Ovary (tissue), 7 donors: ENCODE measurements at regions not wholly inside any gene's neighbourhood (a gene's known extent, or its start where the extent isn't known, plus 50 kb on each side); places are given as distances from the start of the nearest gene placed in this dataset.

Experiments
- DNase-seq, 5 donors: peaks; one replicate each; pipeline ENCODE4 v3.0.0-alpha.2; 2019 to 2020
- H3K27ac ChIP-seq, 2 donors: fragments of 200-600 bp; one replicate each; pipeline versions ENCODE4 v1.5.1 to v1.8.0; 2019 to 2022
- H3K27me3 ChIP-seq: fragments of 200-600 bp; one replicate; pipeline ENCODE4 v1.8.0; 2022
- H3K36me3 ChIP-seq: fragments of 200-600 bp; sonication (generic); one replicate; pipeline ENCODE4 v1.5.1; 2019
- H3K4me1 ChIP-seq: one replicate; pipeline ENCODE4 v1.8.1; 2013; ENCODE audit warnings: mild to moderate bottlenecking, moderate library complexity; ENCODE audit not compliant: insufficient read depth
- H3K4me3 ChIP-seq: fragments of 200-600 bp; sonication (generic); one replicate; pipeline ENCODE4 v1.5.1; 2017
- H3K9me3 ChIP-seq, 2 donors: fragments of 200-600 bp in 1 of 2; sonication (generic) in 1 of 2; one replicate each; pipeline versions ENCODE4 v1.5.1 to v1.8.1; 2013 to 2019; ENCODE audit warnings: mild to moderate bottlenecking in 1 of 2, moderate library complexity in 1 of 2
- CTCF ChIP-seq, 3 donors: fragments of 450-650 bp in 2 of 3; fragments of 200-600 bp in 1 of 3; IDR thresholded peaks; one replicate each; pipeline versions ENCODE4 v1.5.1 to v1.8.0; 2016 to 2022; ENCODE audit warnings: antibody characterized with exemption in 3 of 3, mild to moderate bottlenecking in 1 of 3
- EP300 ChIP-seq: sonication (generic); formaldehyde crosslinking; IDR thresholded peaks from one replicate; pipeline ENCODE4 v1.6.1; 2017; ENCODE audit warnings: antibody characterized with exemption
- POLR2A ChIP-seq: fragments of 450-650 bp; IDR thresholded peaks from one replicate; pipeline ENCODE4 v1.6.1; 2017; ENCODE audit warnings: antibody characterized with exemption, mild to moderate bottlenecking, moderate library complexity
- WGBS, 3 donors: extraction: QIAGEN DNeasy Blood & Tissue Kit in 1 of 3; methylation state at CpG; one replicate each; pipeline versions ENCODE4 v1.1.5 to v1.1.7; 2013 to 2017; 5-methylcytosine and 5-hydroxymethylcytosine counted together
- intact Hi-C, 4 donors: fragments of 100-400 bp; cut with DNase I; formaldehyde crosslinking; loops; one replicate each; pipeline versions ENCODE4 v1.11.0 to v1.15.1; 2022 to 2023
- donor health status: DM: no; HTN: no; CAD: no; lungs with moderate emphysema.
- donor health status: DM: no; HTN: no; CAD: no.
- donor health status: Bipolar disorder and iron deficiency.
- donor health status: DM: no; HTN: no; CAD: no.
- donor health status: DM: yes; HTN: yes; CAD: no.

- no peak overlapping the region for H3K27ac ChIP-seq
- no peaks in the 10 kb centered on the region for H3K4me1 ChIP-seq
- H3K36me3 ChIP-seq = no peaks in the 10 kb centered on the region
- intact Hi-C loops = no loop called here
- no peaks in the 10 kb centered on the region for H3K9me3 ChIP-seq
- TF ChIP-seq EP300 = no peak
- no peak for TF ChIP-seq CTCF (IDR thresholded peaks at IDR 0.05)
- TF ChIP-seq POLR2A = no peak
- no peak overlapping the region for H3K4me3 ChIP-seq
- 91 to 98% (median 96%) methylated on average over 2 of the region's 2 CpGs for WGBS, 3 donors
- no peaks in the 10 kb centered on the region for H3K27me3 ChIP-seq
- DNase-seq = no peak
These were observed 295.4 kb downstream of the PTTG2 start for GRCh38 chr4:38255572-38255971.

DNA sequence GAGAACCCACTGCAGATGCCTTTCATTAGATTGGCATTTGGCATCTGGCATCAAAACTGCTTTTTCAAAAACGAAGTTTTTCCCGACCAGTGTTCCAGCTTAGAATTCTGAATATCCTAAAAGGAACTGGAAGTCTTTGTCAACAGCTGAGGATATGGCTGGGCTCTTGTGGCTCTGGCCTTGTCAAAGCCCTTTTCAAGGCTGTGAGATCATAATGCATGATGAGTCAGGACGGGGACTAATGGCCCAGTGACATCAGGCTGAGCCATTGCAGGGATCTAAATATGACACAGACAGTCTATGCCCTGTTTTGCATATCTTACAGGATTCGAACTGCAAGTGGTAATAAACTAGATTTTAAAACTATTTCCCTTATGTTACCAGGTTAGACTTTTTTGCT, 306.4 kb downstream of the PTTG2 start:
- Histone ChIP-seq H3K4me3 (no peak overlapping the region), H3K36me3 (no peaks in the 10 kb centered on the region), H3K27me3 (no peaks in the 10 kb centered on the region), H3K4me1 (no peaks in the 10 kb centered on the region), H3K27ac (no peak overlapping the region), H3K9me3 (no peaks in the 10 kb centered on the region)
- no peak for TF ChIP-seq POLR2A
- no peak for TF ChIP-seq CTCF (IDR thresholded peaks at IDR 0.05)
- TF ChIP-seq EP300 = no peak
- DNase-seq = no peak
- 61 to 82% (median 80%) methylated on average over 4 of the region's 4 CpGs for WGBS, 3 donors
- intact Hi-C loops = loop anchor here in 1 of 4 donors (10.0 kb wide), 1 partner anchor 52 kb away; no protein-coding TSS in a partner anchor

DNA sequence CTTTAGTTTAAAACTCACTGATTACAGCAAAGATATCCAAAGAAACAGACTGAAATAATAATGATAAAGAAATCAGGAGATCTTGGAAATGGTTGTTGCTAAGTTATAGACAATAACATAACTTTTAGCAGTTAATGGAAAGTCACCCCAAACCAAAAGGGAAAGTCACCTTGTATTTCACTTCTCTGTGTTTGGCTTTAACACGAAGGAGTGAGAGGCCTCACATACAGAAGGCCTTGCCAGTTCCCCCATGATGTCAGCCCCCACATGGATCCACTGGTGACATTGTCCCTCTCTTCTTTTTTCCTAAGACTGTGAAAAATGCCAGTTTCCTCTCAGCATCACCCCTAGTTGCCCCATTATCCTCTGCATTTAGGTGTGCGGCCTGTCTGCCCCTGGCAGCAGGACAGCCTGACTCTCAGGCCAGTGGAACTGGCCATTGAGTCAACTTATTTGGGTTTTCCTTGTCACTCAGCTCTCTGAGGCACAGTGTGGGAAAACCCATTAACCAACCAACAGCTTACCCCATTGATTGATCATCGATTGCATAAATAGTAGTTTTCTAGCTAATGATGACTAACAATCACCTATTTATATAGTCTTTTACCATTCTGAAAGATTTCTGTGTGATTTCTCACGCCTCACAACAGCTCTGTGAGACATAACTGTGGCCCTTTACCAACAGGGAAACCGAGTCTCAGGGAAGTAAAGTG, 308.1 kb downstream of the PTTG2 start:
- WGBS, 3 donors = 90 to 94% (median 94%) methylated on average over 5 of the region's 5 CpGs
- DNase-seq = no peak
- Histone ChIP-seq H3K27ac (no peak overlapping the region), H3K27me3 (no peaks in the 10 kb centered on the region), H3K4me1 (no peaks in the 10 kb centered on the region), H3K36me3 (no peaks in the 10 kb centered on the region), H3K4me3 (no peak overlapping the region), H3K9me3 (no peaks in the 10 kb centered on the region)
- no peak for TF ChIP-seq CTCF (IDR thresholded peaks at IDR 0.05)
- no peak for TF ChIP-seq POLR2A
- TF ChIP-seq EP300 = no peak
- intact Hi-C loops = loop anchor here in 1 of 4 donors (10.0 kb wide), 1 partner anchor 53 kb away; no protein-coding TSS in a partner anchor

DNA sequence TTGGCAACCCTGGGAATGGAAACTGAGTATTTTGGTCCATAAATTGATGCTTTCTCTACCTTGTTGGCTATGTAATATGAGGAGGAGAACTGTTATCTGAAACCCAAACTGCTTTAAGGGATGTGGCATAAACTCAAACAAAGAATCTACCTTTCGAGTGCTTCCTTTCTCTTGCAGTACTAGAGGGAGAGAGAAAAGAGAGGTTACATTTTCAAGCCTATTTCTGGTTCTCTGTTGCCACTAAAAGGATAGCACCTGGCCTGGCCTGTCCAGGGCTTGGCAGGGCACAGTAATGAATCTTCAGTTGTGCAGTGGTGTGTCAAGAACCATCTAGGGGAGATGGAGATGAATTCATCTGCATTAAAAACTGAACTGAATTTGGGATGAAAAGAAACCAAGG, 308.6 kb downstream of the PTTG2 start:
- TF ChIP-seq EP300 (no peak), POLR2A (no peak), CTCF (IDR thresholded peaks at IDR 0.05) (no peak)
- Histone ChIP-seq H3K27me3 (no peaks in the 10 kb centered on the region), H3K4me1 (no peaks in the 10 kb centered on the region), H3K4me3 (no peak overlapping the region), H3K27ac (no peak overlapping the region), H3K9me3 (no peaks in the 10 kb centered on the region), H3K36me3 (no peaks in the 10 kb centered on the region)
- intact Hi-C loops = loop anchor here in 1 of 4 donors (10.0 kb wide), 1 partner anchor 54 kb away; no protein-coding TSS in a partner anchor
- DNase-seq = no peak
- WGBS, 3 donors = 93 to 95% (median 94%) methylated on average over 1 of the region's 1 CpG
